ENCODE measurements at regions not wholly inside any gene's neighbourhood (a gene's known extent, or its start where the extent isn't known, plus 50 kb on each side); places are given as distances from the start of the nearest gene placed in this dataset.
"Not testable (repeated sequence)": the region's sequence is repeated elsewhere in the genome, so short reads cannot be mapped to it uniquely, and the experiment has no call there.

GRCh38 chr5:148733601-148734438, 79.5 kb upstream of the HTR4 start:
- Mint-ChIP-seq H3K27me3 (ENCODE audit: low read depth) (peaks cover 30% of the 10 kb centered on the region), H3K4me1 (ENCODE audit: low read depth) (peaks cover 10% of the 10 kb centered on the region), H3K36me3 (ENCODE audit: low read depth) (no peaks in the 10 kb centered on the region), H3K4me3 (ENCODE audit: low read depth) (no peak overlapping the region), H3K9me3 (no peaks in the 10 kb centered on the region), H3K27ac (no peak overlapping the region)
- peak; percentile 32 for DNase-seq (ENCODE audit: low spot score)
- intact Hi-C loops (cut with micrococcal nuclease), result loop anchor here (1.0 to 5.0 kb wide), 4 partner anchors 93 to 380 kb away; partner anchors contain the start of gene ADRB2

- peaks cover 10% of the 10 kb centered on the region for H3K4me1 Mint-ChIP-seq (ENCODE audit: low read depth)
- H3K27ac Mint-ChIP-seq, result no peak overlapping the region
- no peak overlapping the region for H3K4me3 Mint-ChIP-seq (ENCODE audit: low read depth)
- H3K9me3 Mint-ChIP-seq, result no peaks in the 10 kb centered on the region
- no peak for DNase-seq (ENCODE audit: low spot score)
- intact Hi-C loops (cut with micrococcal nuclease), result loop anchor here (5.0 kb wide), 1 partner anchor 93 kb away; the partner anchor contains the start of gene ADRB2
- H3K27me3 Mint-ChIP-seq (ENCODE audit: low read depth), result peaks cover 28% of the 10 kb centered on the region
- no peaks in the 10 kb centered on the region for H3K36me3 Mint-ChIP-seq (ENCODE audit: low read depth)
Measured at GRCh38 chr5:148734518-148734917, 80.2 kb upstream of the HTR4 start.

GRCh38 chr5:148735301-148735835, 81.0 kb upstream of the HTR4 start:
- H3K9me3 Mint-ChIP-seq, result no peaks in the 10 kb centered on the region
- H3K4me1 Mint-ChIP-seq (ENCODE audit: low read depth), result peaks cover 10% of the 10 kb centered on the region

GRCh38 chr5:148739023-148739422, 84.7 kb upstream of the HTR4 start:
- no peaks in the 10 kb centered on the region for H3K4me1 Mint-ChIP-seq (ENCODE audit: low read depth)
- H3K9me3 Mint-ChIP-seq, result no peaks in the 10 kb centered on the region
- intact Hi-C loops (cut with micrococcal nuclease), result no loop called here
- peaks cover 18% of the 10 kb centered on the region for H3K27me3 Mint-ChIP-seq (ENCODE audit: low read depth)
- no peak for DNase-seq (ENCODE audit: low spot score)
- H3K36me3 Mint-ChIP-seq (ENCODE audit: low read depth), result no peaks in the 10 kb centered on the region
- no peak overlapping the region for H3K4me3 Mint-ChIP-seq (ENCODE audit: low read depth)
- no peak overlapping the region for H3K27ac Mint-ChIP-seq

More at GRCh38 chr5:148735301-148735835, 81.0 kb upstream of the HTR4 start:
- no peak overlapping the region for H3K4me3 Mint-ChIP-seq (ENCODE audit: low read depth)
- peaks cover 23% of the 10 kb centered on the region for H3K27me3 Mint-ChIP-seq (ENCODE audit: low read depth)
- intact Hi-C loops (cut with micrococcal nuclease), result no loop called here
- H3K36me3 Mint-ChIP-seq (ENCODE audit: low read depth), result no peaks in the 10 kb centered on the region
- no peak overlapping the region for H3K27ac Mint-ChIP-seq
- no peak for DNase-seq (ENCODE audit: low spot score)

DNA sequence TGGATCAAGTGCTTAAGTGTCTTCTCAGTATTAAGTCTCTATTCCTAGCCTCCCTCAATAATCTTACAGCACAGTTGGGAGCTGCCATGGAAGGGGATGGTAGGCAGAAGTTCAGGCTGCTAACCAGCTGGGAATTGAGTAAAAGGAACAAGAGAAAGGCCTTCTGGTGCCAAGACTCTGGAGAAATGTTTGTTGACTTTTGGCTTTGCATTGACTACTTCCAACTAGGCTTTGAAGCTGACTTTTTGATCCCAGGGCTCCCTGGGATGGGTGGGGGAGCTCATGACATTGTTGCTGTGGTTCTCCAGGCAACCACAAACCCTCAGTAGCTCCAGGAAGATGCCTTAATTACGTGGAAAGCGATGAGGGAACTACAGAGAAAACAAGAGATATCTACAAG, 85.2 kb upstream of the HTR4 start:
- Mint-ChIP-seq H3K9me3 (no peaks in the 10 kb centered on the region), H3K36me3 (ENCODE audit: low read depth) (no peaks in the 10 kb centered on the region), H3K4me3 (ENCODE audit: low read depth) (no peak overlapping the region), H3K27ac (no peak overlapping the region), H3K27me3 (ENCODE audit: low read depth) (peaks cover 13% of the 10 kb centered on the region), H3K4me1 (ENCODE audit: low read depth) (no peaks in the 10 kb centered on the region)
- no peak for DNase-seq (ENCODE audit: low spot score)
- intact Hi-C loops (cut with micrococcal nuclease), result no loop called here

DNA sequence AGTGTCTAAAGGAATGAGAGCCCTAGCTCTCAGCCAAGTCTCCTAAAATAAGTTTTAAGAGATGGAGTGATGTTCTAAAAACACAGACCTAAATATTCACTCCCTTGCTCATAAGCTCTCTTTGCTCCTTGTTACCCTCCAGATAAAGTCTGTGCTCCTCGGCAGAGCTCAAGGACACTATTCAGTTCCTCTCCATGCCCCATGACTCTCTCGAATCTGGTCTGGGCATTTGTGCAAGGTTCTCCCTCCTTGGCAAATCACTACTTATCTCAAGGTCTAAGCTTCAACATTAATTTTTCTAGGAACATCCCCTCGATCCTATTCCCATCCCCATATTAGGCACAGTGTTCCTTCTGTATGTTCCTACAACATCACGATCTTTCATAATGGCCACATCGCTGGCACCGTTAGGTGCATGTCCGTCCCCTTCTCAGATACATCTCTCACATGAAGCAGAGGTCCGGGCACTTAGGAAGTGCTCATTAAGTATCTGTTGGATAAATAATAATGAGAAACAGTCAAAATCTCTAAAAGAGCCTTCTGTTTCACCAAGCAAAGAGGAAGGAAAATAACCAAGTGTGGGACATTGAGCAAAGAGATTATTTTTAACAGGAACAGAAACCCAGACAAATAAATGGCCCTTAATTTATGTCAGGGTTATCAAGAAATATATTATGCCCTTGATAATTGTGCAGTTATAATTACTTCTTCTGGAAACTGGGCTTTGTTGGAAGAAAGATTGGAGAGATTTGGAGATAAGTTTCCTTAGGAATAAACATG, 85.9 kb upstream of the HTR4 start:
- no peaks in the 10 kb centered on the region for H3K9me3 Mint-ChIP-seq
- intact Hi-C loops (cut with micrococcal nuclease), result loop anchor here (5.0 kb wide), 1 partner anchor 527 kb away; no protein-coding TSS in a partner anchor
- DNase-seq (ENCODE audit: low spot score), result no peak
- H3K27ac Mint-ChIP-seq, result no peak overlapping the region
- no peak overlapping the region for H3K4me3 Mint-ChIP-seq (ENCODE audit: low read depth)
- H3K36me3 Mint-ChIP-seq (ENCODE audit: low read depth), result no peaks in the 10 kb centered on the region
- no peaks in the 10 kb centered on the region for H3K4me1 Mint-ChIP-seq (ENCODE audit: low read depth)
- peaks cover 13% of the 10 kb centered on the region for H3K27me3 Mint-ChIP-seq (ENCODE audit: low read depth)

DNA sequence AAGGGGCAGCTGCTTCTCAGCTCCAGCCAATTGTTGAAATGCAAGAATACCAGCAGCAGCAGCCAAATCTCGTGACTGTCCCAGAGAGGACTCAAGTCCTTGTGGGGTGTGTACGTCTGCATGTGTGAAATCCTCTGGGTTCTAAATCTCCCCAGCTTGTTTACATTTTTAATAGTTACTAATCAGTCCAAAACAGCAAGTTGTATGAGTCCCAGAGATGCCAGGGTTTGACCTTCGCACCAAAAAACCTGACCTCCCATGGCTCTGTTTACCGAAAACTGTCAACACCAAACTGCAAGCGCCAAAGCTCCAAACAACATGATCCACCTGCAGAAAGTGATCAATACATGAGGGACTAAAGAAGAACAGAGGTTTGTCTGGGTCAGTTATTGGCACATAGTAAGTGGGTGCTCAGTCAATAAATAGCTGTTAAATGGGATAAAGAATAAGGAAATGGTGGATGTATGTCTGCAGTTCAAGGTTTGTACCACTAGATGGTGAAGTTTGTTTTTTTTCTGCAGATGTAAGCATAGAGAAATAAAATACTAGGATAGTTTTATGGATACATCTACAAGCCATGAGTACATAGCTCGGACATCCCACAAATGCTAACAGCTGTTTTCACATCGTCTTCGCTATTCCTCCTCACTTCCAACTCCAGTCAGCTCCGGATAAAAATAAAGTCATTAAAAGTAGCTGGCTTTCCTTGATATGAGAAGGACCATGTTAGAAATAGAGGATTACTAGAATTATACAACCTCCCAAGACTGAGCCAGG, 85.3 kb upstream of the ADRB2 start:
- peaks cover 14% of the 10 kb centered on the region for H3K27me3 Mint-ChIP-seq (ENCODE audit: low read depth)
- no peaks in the 10 kb centered on the region for H3K9me3 Mint-ChIP-seq
- H3K36me3 Mint-ChIP-seq (ENCODE audit: low read depth), result no peaks in the 10 kb centered on the region
- no peaks in the 10 kb centered on the region for H3K4me1 Mint-ChIP-seq (ENCODE audit: low read depth)
- no peak overlapping the region for H3K27ac Mint-ChIP-seq
- H3K4me3 Mint-ChIP-seq (ENCODE audit: low read depth), result no peak overlapping the region
- no peak for DNase-seq (ENCODE audit: low spot score)
- intact Hi-C loops (cut with micrococcal nuclease), result loop anchor here (1.0 to 5.0 kb wide), 3 partner anchors 216 to 526 kb away; no protein-coding TSS in a partner anchor

DNA sequence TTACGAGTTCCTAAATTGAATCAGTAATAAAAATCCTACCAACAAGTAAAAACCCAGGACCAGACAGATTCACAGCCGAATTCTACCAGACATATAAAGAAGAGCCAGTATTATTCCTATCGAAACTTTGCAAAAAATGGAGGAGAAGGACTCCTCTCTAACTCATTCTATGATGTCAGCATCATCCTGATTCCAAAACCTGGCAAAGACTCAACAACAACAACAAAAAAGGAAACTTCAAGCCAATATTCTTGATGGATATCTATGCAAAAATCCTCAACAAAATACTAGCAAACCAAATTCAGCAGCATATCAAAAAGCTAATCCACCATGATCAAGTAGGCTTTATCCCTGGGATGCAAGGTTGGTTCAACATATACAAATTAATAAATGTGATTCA, 84.6 kb upstream of the ADRB2 start:
- H3K4me1 Mint-ChIP-seq (ENCODE audit: low read depth); H3K27ac Mint-ChIP-seq; H3K4me3 Mint-ChIP-seq (ENCODE audit: low read depth); DNase-seq (ENCODE audit: low spot score); H3K9me3 Mint-ChIP-seq; H3K36me3 Mint-ChIP-seq (ENCODE audit: low read depth): not testable (repeated sequence)
- peaks cover 14% of the 10 kb centered on the region for H3K27me3 Mint-ChIP-seq (ENCODE audit: low read depth)
- intact Hi-C loops (cut with micrococcal nuclease), result loop anchor here (1.0 to 5.0 kb wide), 3 partner anchors 216 to 526 kb away; no protein-coding TSS in a partner anchor

DNA sequence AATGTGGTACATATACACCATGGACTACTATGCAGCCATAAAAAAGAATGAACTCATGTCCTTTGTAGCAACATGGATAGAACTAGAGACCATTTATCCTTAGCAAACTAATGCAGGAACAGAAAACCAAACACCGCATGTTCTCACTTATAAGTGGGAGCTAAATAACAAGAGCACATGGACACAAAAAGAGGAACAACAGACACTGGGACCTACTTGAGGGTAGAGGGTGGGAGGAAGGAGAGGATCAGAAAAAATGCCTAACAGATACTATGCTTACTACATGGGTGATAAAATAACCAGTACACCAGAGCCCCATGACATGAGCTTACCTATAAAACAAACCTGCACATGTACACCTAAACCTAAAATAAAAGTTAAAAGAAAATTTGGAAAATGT, 82.0 kb upstream of the ADRB2 start:
- not testable (repeated sequence) for H3K9me3 Mint-ChIP-seq; H3K4me3 Mint-ChIP-seq (ENCODE audit: low read depth); H3K36me3 Mint-ChIP-seq (ENCODE audit: low read depth); DNase-seq (ENCODE audit: low spot score); H3K4me1 Mint-ChIP-seq (ENCODE audit: low read depth); H3K27ac Mint-ChIP-seq
- H3K27me3 Mint-ChIP-seq (ENCODE audit: low read depth), result peaks cover 13% of the 10 kb centered on the region
- intact Hi-C loops (cut with micrococcal nuclease), result loop anchor here (5.0 kb wide), 1 partner anchor 523 kb away; no protein-coding TSS in a partner anchor

DNA sequence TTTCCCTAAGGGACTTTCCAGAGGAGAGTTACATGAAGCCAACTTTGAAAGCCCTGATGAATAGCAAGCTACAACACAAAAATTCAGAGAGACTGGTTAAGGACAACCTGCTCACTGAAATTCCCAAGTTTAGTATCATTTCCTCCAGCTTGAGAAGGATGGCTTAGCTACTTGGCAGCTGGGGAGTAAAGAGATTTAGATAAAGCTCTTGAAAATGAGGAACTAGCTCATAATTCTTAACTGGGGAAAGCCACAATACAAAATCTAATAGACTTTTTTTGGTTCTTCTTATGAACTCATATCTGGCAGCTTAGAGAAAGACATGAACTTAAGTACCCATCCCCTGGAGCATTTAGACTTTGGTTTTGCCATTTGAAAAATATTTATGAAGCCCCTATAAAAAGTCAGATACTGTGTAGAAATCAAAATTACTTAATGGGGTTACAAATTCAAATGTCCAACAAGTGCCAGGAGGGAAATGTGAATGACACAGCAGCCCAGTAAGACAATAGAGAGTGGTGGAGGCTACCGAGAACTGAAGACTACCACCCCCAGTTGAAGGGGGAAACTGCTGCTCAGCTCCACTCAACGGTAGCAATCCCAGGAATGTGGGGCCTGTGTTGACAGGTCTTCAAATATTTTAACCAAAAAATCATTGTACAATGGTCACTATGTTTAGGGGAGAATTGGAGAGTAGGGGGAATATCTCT, 79.4 kb upstream of the ADRB2 start:
- Mint-ChIP-seq H3K9me3 (no peaks in the 10 kb centered on the region), H3K4me3 (ENCODE audit: low read depth) (no peak overlapping the region), H3K36me3 (ENCODE audit: low read depth) (no peaks in the 10 kb centered on the region), H3K27ac (no peak overlapping the region), H3K27me3 (ENCODE audit: low read depth) (peaks cover 10% of the 10 kb centered on the region), H3K4me1 (ENCODE audit: low read depth) (no peaks in the 10 kb centered on the region)
- intact Hi-C loops (cut with micrococcal nuclease), result no loop called here
- DNase-seq (ENCODE audit: low spot score), result no peak

DNA sequence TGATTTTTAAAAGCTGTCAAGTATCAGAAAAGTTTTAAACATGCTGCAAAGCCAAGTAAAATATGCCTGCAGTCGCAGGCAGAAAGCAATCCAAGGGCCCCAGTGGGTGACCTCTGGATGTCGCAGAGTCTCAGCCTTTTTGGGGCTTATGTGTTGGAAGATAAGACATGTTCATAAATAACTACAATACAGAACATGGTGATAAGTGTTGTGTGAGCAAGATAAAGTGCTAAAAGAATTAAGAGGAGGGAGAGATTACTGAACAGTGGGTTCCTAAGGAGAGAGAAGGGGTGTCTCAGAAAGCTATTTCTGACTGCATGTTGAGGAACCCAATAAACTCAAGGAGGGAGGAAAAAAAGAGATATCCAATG, 78.9 kb upstream of the ADRB2 start:
- no peaks in the 10 kb centered on the region for H3K9me3 Mint-ChIP-seq
- H3K27ac Mint-ChIP-seq, result no peak overlapping the region
- intact Hi-C loops (cut with micrococcal nuclease), result no loop called here
- DNase-seq (ENCODE audit: low spot score), result no peak
- H3K27me3 Mint-ChIP-seq (ENCODE audit: low read depth), result peaks cover 10% of the 10 kb centered on the region
- H3K36me3 Mint-ChIP-seq (ENCODE audit: low read depth), result no peaks in the 10 kb centered on the region
- H3K4me1 Mint-ChIP-seq (ENCODE audit: low read depth), result no peaks in the 10 kb centered on the region
- no peak overlapping the region for H3K4me3 Mint-ChIP-seq (ENCODE audit: low read depth)
